ENCODE measurements at regions not wholly inside any gene's neighbourhood (a gene's known extent, or its start where the extent isn't known, plus 50 kb on each side); places are given as distances from the start of the nearest gene placed in this dataset.

- Mint-ChIP-seq H3K4me1 (no peaks in the 10 kb centered on the region), H3K9me3 (peaks cover 0 to 5% (median 4%) of the 10 kb centered on the region in 7 donors), H3K4me3 (no peak overlapping the region), H3K27ac (no peak overlapping the region), H3K27me3 (ENCODE audit: low read depth in 3 of 3) (no peaks in the 10 kb centered on the region), H3K36me3 (no peaks in the 10 kb centered on the region)
- no peaks in the 10 kb centered on the region for H3K4me1 ChIP-seq (ENCODE audit: control insufficient read depth in 1 of 2, insufficient read depth in 2 of 2, low read length in 2 of 2)
- H3K9me3 ChIP-seq (replicated peaks in 1 of 2; ENCODE audit: control insufficient read depth in 1 of 2, insufficient read depth in 1 of 2, low read length in 2 of 2), result peaks cover 0 to 7% of the 10 kb centered on the region in 2 donors
- no peak for TF ChIP-seq CTCF (IDR thresholded peaks at IDR 0.05)
- H3K79me2 ChIP-seq (ENCODE audit: insufficient read depth, low read length), result no peaks in the 10 kb centered on the region
- intact Hi-C loops (cut with micrococcal nuclease), result no loop called here
- no peak overlapping the region for H2AFZ ChIP-seq (ENCODE audit: insufficient read depth, low read depth, low read length, poor library complexity, severe bottlenecking)
- H3K27ac ChIP-seq (ENCODE audit: low read depth in 1 of 2, low read length in 2 of 2), result no peak overlapping the region
- H3K9ac ChIP-seq (ENCODE audit: insufficient read depth, low read length, poor library complexity, severe bottlenecking), result no peak overlapping the region
- H3K4me2 ChIP-seq (replicated peaks; ENCODE audit: extremely low read depth, low read length, poor library complexity, severe bottlenecking), result no peak overlapping the region
- no peak overlapping the region for H3K4me3 ChIP-seq (replicated peaks in 1 of 3; ENCODE audit: low read depth in 2 of 3, low read length in 3 of 3)
- H3K27me3 ChIP-seq (ENCODE audit: control insufficient read depth in 2 of 2, insufficient read depth in 2 of 2, low read length in 2 of 2), result no peaks in the 10 kb centered on the region
- WGBS (ENCODE audit: insufficient coverage), result 83% methylated on average over 3 of the region's 4 CpGs
- DNase-seq, result no peak
- no peaks in the 10 kb centered on the region for H4K20me1 ChIP-seq (ENCODE audit: insufficient read depth, low read length)
- no peaks in the 10 kb centered on the region for H3K36me3 ChIP-seq (replicated peaks in 1 of 2; ENCODE audit: control insufficient read depth in 1 of 2, insufficient read depth in 2 of 2, low read length in 2 of 2)
These were observed 451.0 kb upstream of the ZFP42 start for GRCh38 chr4:187544461-187545053.

- TF ChIP-seq CTCF (IDR thresholded peaks at IDR 0.05), result no peak
- H3K4me1 Mint-ChIP-seq, result no peaks in the 10 kb centered on the region
- Histone ChIP-seq H3K4me2 (replicated peaks; ENCODE audit: extremely low read depth, low read length, poor library complexity, severe bottlenecking) (no peak overlapping the region), H3K9me3 (replicated peaks in 1 of 2; ENCODE audit: control insufficient read depth in 1 of 2, insufficient read depth in 1 of 2, low read length in 2 of 2) (peaks cover 0 to 4% of the 10 kb centered on the region in 2 donors), H3K27me3 (ENCODE audit: control insufficient read depth in 2 of 2, insufficient read depth in 2 of 2, low read length in 2 of 2) (no peaks in the 10 kb centered on the region), H4K20me1 (ENCODE audit: insufficient read depth, low read length) (no peaks in the 10 kb centered on the region), H3K36me3 (replicated peaks in 1 of 2; ENCODE audit: control insufficient read depth in 1 of 2, insufficient read depth in 2 of 2, low read length in 2 of 2) (no peaks in the 10 kb centered on the region), H3K9ac (ENCODE audit: insufficient read depth, low read length, poor library complexity, severe bottlenecking) (no peak overlapping the region), H3K79me2 (ENCODE audit: insufficient read depth, low read length) (no peaks in the 10 kb centered on the region), H3K4me3 (replicated peaks in 1 of 3; ENCODE audit: low read depth in 2 of 3, low read length in 3 of 3) (no peak overlapping the region), H3K27ac (ENCODE audit: low read depth in 1 of 2, low read length in 2 of 2) (no peak overlapping the region), H3K4me1 (ENCODE audit: control insufficient read depth in 1 of 2, insufficient read depth in 2 of 2, low read length in 2 of 2) (no peaks in the 10 kb centered on the region), H2AFZ (ENCODE audit: insufficient read depth, low read depth, low read length, poor library complexity, severe bottlenecking) (no peak overlapping the region)
- 85% methylated on average over 2 of the region's 5 CpGs for WGBS (ENCODE audit: insufficient coverage)
- intact Hi-C loops (cut with micrococcal nuclease), result no loop called here
- H3K27ac Mint-ChIP-seq, result no peak overlapping the region
- no peaks in the 10 kb centered on the region for H3K36me3 Mint-ChIP-seq
- H3K4me3 Mint-ChIP-seq, result no peak overlapping the region
- DNase-seq, result no peak
- H3K9me3 Mint-ChIP-seq, result peaks cover 0 to 8% (median 2%) of the 10 kb centered on the region in 7 donors
- no peaks in the 10 kb centered on the region for H3K27me3 Mint-ChIP-seq (ENCODE audit: low read depth in 3 of 3)
These were observed 448.3 kb upstream of the ZFP42 start for GRCh38 chr4:187547316-187547715.
